Astrocyte (in vitro differentiated cells and primary cell): ENCODE measurements at regions not wholly inside any gene's neighbourhood (a gene's known extent, or its start where the extent isn't known, plus 50 kb on each side); places are given as distances from the start of the nearest gene placed in this dataset.

Source experiments
- DNase-seq: peaks from one replicate; pipeline ENCODE4 v3.0.0-alpha.2; 2010; ENCODE audit warnings: low read depth
- FAIRE-seq: peaks from 2 replicates; lab custom pipeline; 2011; peaks lifted over from hg19 to GRCh38; lab: Jason Lieb, UNC
- H2AFZ ChIP-seq: 2 replicates; pipeline ENCODE4 v1.6.0; 2012; ENCODE audit warnings: low read depth, low read length, inconsistent platforms
- H3K27ac ChIP-seq: 2 replicates; pipeline ENCODE4 v1.5.1; 2011; ENCODE audit warnings: low read depth, low read length, inconsistent platforms
- H3K27me3 ChIP-seq: 2 replicates; pipeline ENCODE4 v1.6.0; 2011; ENCODE audit warnings: low read length, inconsistent platforms; ENCODE audit not compliant: insufficient read depth
- H3K36me3 ChIP-seq: 2 replicates; pipeline ENCODE4 v1.5.1; 2011; ENCODE audit warnings: low read length, inconsistent platforms; ENCODE audit not compliant: insufficient read depth
- H3K4me1 ChIP-seq: 2 replicates; pipeline ENCODE4 v1.5.1; 2011; ENCODE audit warnings: low read length, inconsistent platforms; ENCODE audit not compliant: insufficient read depth
- H3K4me2 ChIP-seq: 2 replicates; pipeline ENCODE4 v1.6.0; 2012; ENCODE audit warnings: low read length, inconsistent platforms
- H3K4me3 ChIP-seq: 2 replicates; pipeline ENCODE4 v1.5.1; 2011; ENCODE audit warnings: low read depth, mild to moderate bottlenecking, low read length, inconsistent platforms; ENCODE audit not compliant: insufficient read depth
- H3K79me2 ChIP-seq: 2 replicates; pipeline ENCODE4 v1.6.0; 2012; ENCODE audit warnings: mild to moderate bottlenecking, low read length, inconsistent platforms; ENCODE audit not compliant: insufficient read depth
- H3K9ac ChIP-seq: 2 replicates; pipeline ENCODE4 v1.6.0; 2012; ENCODE audit warnings: mild to moderate bottlenecking, low read length, inconsistent platforms
- H3K9me3 ChIP-seq: 2 replicates; pipeline ENCODE4 v1.5.1; 2012; ENCODE audit warnings: low read depth, mild to moderate bottlenecking, low read length, inconsistent platforms; ENCODE audit not compliant: insufficient read depth
- H4K20me1 ChIP-seq: 2 replicates; pipeline ENCODE4 v1.6.0; 2012; ENCODE audit warnings: low read length, inconsistent platforms; ENCODE audit not compliant: insufficient read depth
- H3K27ac Mint-ChIP-seq: one replicate; pipeline ENCODE4 v1.8.0; 2021; ENCODE audit warnings: mild to moderate bottlenecking, mixed read lengths; ENCODE audit not compliant: unreplicated experiment
- H3K27me3 Mint-ChIP-seq: one replicate; pipeline ENCODE4 v1.8.0; 2021; ENCODE audit warnings: low read depth, mixed read lengths; ENCODE audit not compliant: unreplicated experiment
- H3K36me3 Mint-ChIP-seq: one replicate; pipeline ENCODE4 v1.8.0; 2021; ENCODE audit warnings: low read depth, mixed read lengths; ENCODE audit not compliant: unreplicated experiment
- H3K4me1 Mint-ChIP-seq: one replicate; pipeline ENCODE4 v1.8.0; 2021; ENCODE audit warnings: low read depth, mixed read lengths; ENCODE audit not compliant: unreplicated experiment
- H3K4me3 Mint-ChIP-seq: one replicate; pipeline ENCODE4 v1.8.0; 2021; ENCODE audit warnings: mild to moderate bottlenecking, moderate library complexity, mixed read lengths; ENCODE audit not compliant: unreplicated experiment
- H3K9me3 Mint-ChIP-seq: one replicate; pipeline ENCODE4 v1.8.0; 2021; ENCODE audit warnings: mild to moderate bottlenecking, mixed read lengths; ENCODE audit not compliant: unreplicated experiment
- CTCF ChIP-seq: IDR thresholded peaks from 2 replicates; pipeline ENCODE4 v1.5.1; 2011; ENCODE audit warnings: low read depth, mild to moderate bottlenecking, inconsistent platforms, low read length, moderate library complexity; ENCODE audit not compliant: insufficient read depth
- EZH2 ChIP-seq: IDR thresholded peaks from 2 replicates; pipeline ENCODE4 v1.6.1; 2012; ENCODE audit warnings: mild to moderate bottlenecking, low read length, inconsistent platforms; ENCODE audit not compliant: insufficient read depth

- Mint-ChIP-seq H3K4me3 (no peak overlapping the region), H3K4me1 (no peaks in the 10 kb centered on the region), H3K27ac (no peak overlapping the region), H3K36me3 (no peaks in the 10 kb centered on the region), H3K9me3 (peaks cover 2% of the 10 kb centered on the region), H3K27me3 (no peaks in the 10 kb centered on the region)
- Histone ChIP-seq H3K36me3 (no peaks in the 10 kb centered on the region), H4K20me1 (no peaks in the 10 kb centered on the region), H3K4me3 (no peak overlapping the region), H3K9ac (no peak overlapping the region), H3K79me2 (no peaks in the 10 kb centered on the region), H3K27ac (no peak overlapping the region), H3K4me1 (no peaks in the 10 kb centered on the region), H2AFZ (no peak overlapping the region), H3K4me2 (no peak overlapping the region), H3K9me3 (no peaks in the 10 kb centered on the region), H3K27me3 (no peaks in the 10 kb centered on the region)
- TF ChIP-seq CTCF (no peak), EZH2 (no peak)
- DNase-seq (no peak), FAIRE-seq (no peak)
Observed at GRCh38 chr13:60663788-60664187, 266.8 kb downstream of the TDRD3 start.

GRCh38 chr13:60662595-60662994 lies 265.6 kb downstream of the TDRD3 start:
- no peaks in the 10 kb centered on the region for H3K79me2 ChIP-seq
- H3K9me3 Mint-ChIP-seq: peaks cover 2% of the 10 kb centered on the region

More at GRCh38 chr13:60662595-60662994, 265.6 kb downstream of the TDRD3 start:
- DNase-seq (no peak), FAIRE-seq (no peak)
- H2AFZ ChIP-seq: no peak overlapping the region
- Mint-ChIP-seq H3K36me3 (no peaks in the 10 kb centered on the region), H3K27ac (no peak overlapping the region), H3K27me3 (no peaks in the 10 kb centered on the region), H3K4me3 (no peak overlapping the region), H3K4me1 (no peaks in the 10 kb centered on the region)
- H3K9ac ChIP-seq: no peak overlapping the region
- no peaks in the 10 kb centered on the region for H3K27me3 ChIP-seq
- H3K27ac ChIP-seq: no peak overlapping the region
- no peak overlapping the region for H3K4me3 ChIP-seq
- no peak overlapping the region for H3K4me2 ChIP-seq
- no peaks in the 10 kb centered on the region for H3K4me1 ChIP-seq
- no peaks in the 10 kb centered on the region for H3K9me3 ChIP-seq
- no peaks in the 10 kb centered on the region for H3K36me3 ChIP-seq
- H4K20me1 ChIP-seq: no peaks in the 10 kb centered on the region
- no peak for TF ChIP-seq EZH2
- TF ChIP-seq CTCF: no peak
